Activated CD4-positive, alpha-beta T cell treated with anti-CD3 and anti-CD28 coated beads, Interleukin-2, amount 10 ng/mL, durations not matched to agents 7 days and 5 days (primary cell): ENCODE measurements at regions not wholly inside any gene's neighbourhood (a gene's known extent, or its start where the extent isn't known, plus 50 kb on each side); places are given as distances from the start of the nearest gene placed in this dataset.

Experiments used
- CTCF ChIA-PET: fragments of 350-600 bp; sonication (Branson Sonifier 250); formaldehyde crosslinking; loops from one replicate; lab custom pipeline; 2021; ENCODE audit warnings: antibody characterized with exemption; lab: Charles Lee
- POLR2A ChIA-PET: fragments of 350-600 bp; sonication (Branson Sonifier 250); formaldehyde crosslinking; loops from one replicate; lab custom pipeline; 2021; ENCODE audit warnings: antibody characterized with exemption; lab: Charles Lee
- DNase-seq: peaks from one replicate; pipeline ENCODE4 v3.0.0-alpha.2; 2020
- H3K27ac Mint-ChIP-seq: one replicate; pipeline ENCODE4 v1.8.0; 2021; ENCODE audit warnings: mild to moderate bottlenecking, moderate library complexity, mixed read lengths
- H3K27me3 Mint-ChIP-seq: one replicate; pipeline ENCODE4 v1.8.0; 2021; ENCODE audit warnings: mixed read lengths
- H3K36me3 Mint-ChIP-seq: one replicate; pipeline ENCODE4 v1.8.0; 2021; ENCODE audit warnings: low read depth, mixed read lengths
- H3K4me1 Mint-ChIP-seq: one replicate; pipeline ENCODE4 v1.8.0; 2021; ENCODE audit warnings: mixed read lengths
- H3K4me3 Mint-ChIP-seq: one replicate; pipeline ENCODE4 v1.8.0; 2021; ENCODE audit warnings: mild to moderate bottlenecking, moderate library complexity, mixed read lengths
- H3K9me3 Mint-ChIP-seq: one replicate; pipeline ENCODE4 v1.8.0; 2021; ENCODE audit warnings: mixed read lengths

GRCh38 chr3:117490716-117491115 is 781.1 kb downstream of the TUSC7 start:
- DNase-seq, result no peak
- H3K27me3 Mint-ChIP-seq, result no peaks in the 10 kb centered on the region
- no peaks in the 10 kb centered on the region for H3K9me3 Mint-ChIP-seq
- CTCF ChIA-PET, result no interaction called here
- POLR2A ChIA-PET, result no interaction called here
- no peak overlapping the region for H3K4me3 Mint-ChIP-seq
- H3K4me1 Mint-ChIP-seq, result no peaks in the 10 kb centered on the region
- H3K36me3 Mint-ChIP-seq, result no peaks in the 10 kb centered on the region
- H3K27ac Mint-ChIP-seq, result no peak overlapping the region

- DNase-seq, result no peak
- Mint-ChIP-seq H3K4me1 (no peaks in the 10 kb centered on the region), H3K9me3 (no peaks in the 10 kb centered on the region), H3K36me3 (no peaks in the 10 kb centered on the region), H3K27me3 (no peaks in the 10 kb centered on the region), H3K27ac (no peak overlapping the region), H3K4me3 (no peak overlapping the region)
- CTCF ChIA-PET, result no interaction called here
- POLR2A ChIA-PET, result no interaction called here
Measured at GRCh38 chr3:117495620-117496019, 786.0 kb downstream of the TUSC7 start.

- CTCF ChIA-PET, result interaction anchor here (1.5 kb wide), 1 partner anchor 8 kb away, joined by 3 read pairs; no protein-coding TSS in a partner anchor
- Mint-ChIP-seq H3K36me3 (no peaks in the 10 kb centered on the region), H3K27me3 (no peaks in the 10 kb centered on the region), H3K4me1 (no peaks in the 10 kb centered on the region), H3K27ac (no peak overlapping the region), H3K4me3 (no peak overlapping the region), H3K9me3 (no peaks in the 10 kb centered on the region)
- no peak for DNase-seq
- POLR2A ChIA-PET, result no interaction called here
Measured at GRCh38 chr3:117499189-117499870, 789.8 kb downstream of the TUSC7 start.

GRCh38 chr3:117507958-117508357 is 798.4 kb downstream of the TUSC7 start:
- Mint-ChIP-seq H3K4me1 (no peaks in the 10 kb centered on the region), H3K4me3 (no peak overlapping the region), H3K36me3 (no peaks in the 10 kb centered on the region), H3K27me3 (no peaks in the 10 kb centered on the region), H3K27ac (no peak overlapping the region), H3K9me3 (peaks cover 5% of the 10 kb centered on the region)
- CTCF ChIA-PET, result interaction anchor here (1.3 kb wide), 1 partner anchor 10 kb away, joined by 3 read pairs; no protein-coding TSS in a partner anchor
- POLR2A ChIA-PET, result no interaction called here
- no peak for DNase-seq

- POLR2A ChIA-PET, result no interaction called here
- DNase-seq, result no peak
Measured at GRCh38 chr3:117509858-117510257, 800.3 kb downstream of the TUSC7 start.

GRCh38 chr3:117510396-117510795 is 800.8 kb downstream of the TUSC7 start:
- H3K27me3 Mint-ChIP-seq, result no peaks in the 10 kb centered on the region
- peaks cover 5% of the 10 kb centered on the region for H3K9me3 Mint-ChIP-seq
- H3K4me3 Mint-ChIP-seq, result no peak overlapping the region
- no peak for DNase-seq
- CTCF ChIA-PET, result no interaction called here
- no peak overlapping the region for H3K27ac Mint-ChIP-seq
- no peaks in the 10 kb centered on the region for H3K36me3 Mint-ChIP-seq
- POLR2A ChIA-PET, result no interaction called here
- no peaks in the 10 kb centered on the region for H3K4me1 Mint-ChIP-seq

More at GRCh38 chr3:117509858-117510257, 800.3 kb downstream of the TUSC7 start:
- Mint-ChIP-seq H3K36me3 (no peaks in the 10 kb centered on the region), H3K9me3 (peaks cover 5% of the 10 kb centered on the region), H3K27me3 (no peaks in the 10 kb centered on the region), H3K27ac (no peak overlapping the region), H3K4me3 (no peak overlapping the region), H3K4me1 (no peaks in the 10 kb centered on the region)
- CTCF ChIA-PET, result no interaction called here

- no peak overlapping the region for H3K4me3 Mint-ChIP-seq
- no peak for DNase-seq
- CTCF ChIA-PET, result no interaction called here
- peaks cover 5% of the 10 kb centered on the region for H3K9me3 Mint-ChIP-seq
- no peaks in the 10 kb centered on the region for H3K27me3 Mint-ChIP-seq
- POLR2A ChIA-PET, result no interaction called here
- no peaks in the 10 kb centered on the region for H3K36me3 Mint-ChIP-seq
- no peak overlapping the region for H3K27ac Mint-ChIP-seq
- no peaks in the 10 kb centered on the region for H3K4me1 Mint-ChIP-seq
Measured at GRCh38 chr3:117512975-117513374, 803.4 kb downstream of the TUSC7 start.

GRCh38 chr3:117515309-117515708 is 805.7 kb downstream of the TUSC7 start:
- no peaks in the 10 kb centered on the region for H3K27me3 Mint-ChIP-seq
- H3K27ac Mint-ChIP-seq, result no peak overlapping the region
- H3K4me3 Mint-ChIP-seq, result no peak overlapping the region
- ChIA-PET POLR2A (no interaction called here), CTCF (no interaction called here)
- no peak for DNase-seq
- no peaks in the 10 kb centered on the region for H3K4me1 Mint-ChIP-seq
- H3K9me3 Mint-ChIP-seq, result no peaks in the 10 kb centered on the region
- H3K36me3 Mint-ChIP-seq, result no peaks in the 10 kb centered on the region

- no peaks in the 10 kb centered on the region for H3K4me1 Mint-ChIP-seq
- H3K4me3 Mint-ChIP-seq, result no peak overlapping the region
- H3K36me3 Mint-ChIP-seq, result no peaks in the 10 kb centered on the region
- no peaks in the 10 kb centered on the region for H3K27me3 Mint-ChIP-seq
- H3K27ac Mint-ChIP-seq, result no peak overlapping the region
- no peaks in the 10 kb centered on the region for H3K9me3 Mint-ChIP-seq
- ChIA-PET POLR2A (no interaction called here), CTCF (no interaction called here)
- no peak for DNase-seq
Measured at GRCh38 chr3:117518364-117518763, 808.8 kb downstream of the TUSC7 start.

GRCh38 chr3:117519776-117520175 is 810.2 kb downstream of the TUSC7 start:
- DNase-seq, result no peak
- H3K9me3 Mint-ChIP-seq, result no peaks in the 10 kb centered on the region
- ChIA-PET POLR2A (no interaction called here), CTCF (no interaction called here)
- H3K27ac Mint-ChIP-seq, result no peak overlapping the region
- H3K36me3 Mint-ChIP-seq, result no peaks in the 10 kb centered on the region
- H3K27me3 Mint-ChIP-seq, result no peaks in the 10 kb centered on the region
- H3K4me1 Mint-ChIP-seq, result no peaks in the 10 kb centered on the region
- H3K4me3 Mint-ChIP-seq, result no peak overlapping the region

GRCh38 chr3:117520582-117520981 is 811.0 kb downstream of the TUSC7 start:
- DNase-seq, result no peak
- CTCF ChIA-PET, result no interaction called here
- H3K36me3 Mint-ChIP-seq, result no peaks in the 10 kb centered on the region
- POLR2A ChIA-PET, result no interaction called here
- no peak overlapping the region for H3K27ac Mint-ChIP-seq
- no peak overlapping the region for H3K4me3 Mint-ChIP-seq
- no peaks in the 10 kb centered on the region for H3K9me3 Mint-ChIP-seq
- H3K27me3 Mint-ChIP-seq, result no peaks in the 10 kb centered on the region
- no peaks in the 10 kb centered on the region for H3K4me1 Mint-ChIP-seq

GRCh38 chr3:117523418-117523817 is 813.8 kb downstream of the TUSC7 start:
- POLR2A ChIA-PET, result no interaction called here
- CTCF ChIA-PET, result interaction anchor here (0.8 kb wide), 1 partner anchor 144 kb away, joined by 3 read pairs; no protein-coding TSS in a partner anchor
- Mint-ChIP-seq H3K27ac (no peak overlapping the region), H3K36me3 (no peaks in the 10 kb centered on the region), H3K9me3 (no peaks in the 10 kb centered on the region), H3K27me3 (no peaks in the 10 kb centered on the region), H3K4me3 (no peak overlapping the region), H3K4me1 (no peaks in the 10 kb centered on the region)
- no peak for DNase-seq

- no peak for DNase-seq
- H3K4me1 Mint-ChIP-seq, result no peaks in the 10 kb centered on the region
- H3K36me3 Mint-ChIP-seq, result no peaks in the 10 kb centered on the region
- no peak overlapping the region for H3K4me3 Mint-ChIP-seq
- no peaks in the 10 kb centered on the region for H3K9me3 Mint-ChIP-seq
- ChIA-PET CTCF (no interaction called here), POLR2A (no interaction called here)
- no peaks in the 10 kb centered on the region for H3K27me3 Mint-ChIP-seq
- H3K27ac Mint-ChIP-seq, result no peak overlapping the region
Measured at GRCh38 chr3:117524890-117525289, 815.3 kb downstream of the TUSC7 start.
